ENCODE measurements at regions not wholly inside any gene's neighbourhood (a gene's known extent, or its start where the extent isn't known, plus 50 kb on each side); places are given as distances from the start of the nearest gene placed in this dataset.
"Not testable (repeated sequence)": the region's sequence is repeated elsewhere in the genome, so short reads cannot be mapped to it uniquely, and the experiment has no call there.

DNA sequence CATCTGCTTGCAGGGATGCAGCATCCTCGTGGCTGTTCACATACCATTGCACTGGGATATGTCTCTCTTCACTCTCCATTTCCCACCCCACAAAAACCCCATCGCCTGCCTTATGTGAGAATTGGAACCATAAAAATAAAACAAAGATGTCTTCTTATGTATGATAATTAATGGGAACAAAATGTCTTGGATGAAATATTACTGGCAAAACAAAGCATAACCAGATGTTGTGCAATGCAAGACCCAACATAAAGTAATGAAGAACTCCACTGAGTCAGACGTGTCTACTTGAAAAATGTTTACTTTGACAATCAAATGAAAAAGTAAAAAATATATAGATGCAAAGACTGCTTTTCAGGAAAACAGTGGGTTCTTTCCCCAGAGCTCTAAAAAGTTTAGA is 611.3 kb upstream of the SYT4 start:
- DNase-seq: no peak

DNA sequence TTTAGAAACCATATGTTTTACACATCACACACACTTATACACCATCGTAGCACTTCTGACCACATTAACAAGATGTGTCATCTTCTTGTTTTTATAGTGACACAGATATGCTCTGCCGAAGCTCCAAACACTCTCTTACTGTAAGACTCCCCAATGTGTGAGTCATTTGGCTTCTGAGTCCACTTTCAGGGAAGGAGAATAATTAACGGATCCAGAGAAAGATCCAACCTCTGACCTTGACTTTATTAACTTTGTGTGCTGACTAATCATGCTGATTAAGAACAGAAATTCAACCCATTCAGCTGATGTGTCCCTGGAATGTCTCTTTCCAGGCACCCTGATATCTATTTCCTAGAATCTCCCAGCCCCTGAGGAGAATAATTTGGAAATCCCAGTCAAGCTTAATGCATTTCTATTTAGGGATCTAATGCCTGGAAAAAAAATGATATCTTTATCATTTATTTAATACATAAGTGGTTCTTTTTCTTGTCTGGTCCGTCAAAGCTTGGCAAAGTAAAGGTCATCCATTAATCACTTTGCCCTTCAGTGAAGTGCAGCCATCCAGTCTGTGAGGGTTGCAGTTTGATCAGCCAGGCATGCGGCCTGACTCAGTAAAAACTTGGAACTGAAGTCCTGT is 615.8 kb upstream of the SYT4 start:
- DNase-seq: no peak

DNA sequence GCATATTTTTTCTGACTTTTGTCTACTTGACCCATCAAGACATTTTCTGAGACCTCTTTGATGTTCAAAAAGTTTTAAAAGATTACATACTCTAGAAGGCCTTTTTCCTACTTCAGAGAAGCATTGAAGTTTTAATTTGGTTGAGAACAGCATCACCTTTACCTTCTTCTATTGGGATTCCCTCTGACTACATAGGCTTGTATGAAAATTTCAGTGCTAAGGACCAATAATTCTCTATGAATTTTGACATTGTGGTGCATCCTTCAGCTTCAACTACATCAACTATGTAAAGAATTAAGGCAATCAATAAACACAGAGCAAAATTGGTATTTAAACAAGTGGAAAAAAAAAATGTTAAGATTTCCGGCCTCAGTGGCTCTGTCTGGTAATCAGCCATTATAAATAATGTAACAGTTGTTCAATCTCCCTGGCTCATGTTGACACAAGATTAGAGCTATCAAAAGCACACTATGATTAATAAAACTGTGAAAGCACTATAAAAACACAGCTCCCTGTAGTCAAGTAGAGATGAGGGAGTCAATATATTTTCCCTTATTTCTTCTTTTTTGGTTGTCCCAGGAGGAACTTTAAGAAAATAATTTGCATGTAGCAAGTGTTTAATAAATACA is 627.0 kb upstream of the SYT4 start:
- DNase-seq: no peak

DNA sequence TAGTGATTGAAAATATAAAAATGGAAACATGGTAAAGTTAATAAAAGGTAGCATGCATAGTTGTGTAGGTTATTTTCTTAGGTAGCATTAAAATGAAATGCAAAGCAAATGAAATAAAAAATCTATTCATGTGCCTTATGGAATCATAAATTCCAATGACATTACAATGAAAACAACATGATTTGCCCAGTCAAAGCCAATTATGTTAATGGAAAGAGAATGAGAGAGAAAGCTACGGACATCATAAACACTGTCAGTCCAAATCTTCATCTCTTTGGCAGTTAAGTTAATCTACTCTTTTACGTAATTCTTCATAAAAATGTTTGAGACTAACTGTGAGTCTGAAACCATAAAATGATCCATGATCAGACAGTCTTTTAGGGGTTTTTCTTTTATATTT is 636.7 kb upstream of the SYT4 start:
- no peak for DNase-seq

DNA sequence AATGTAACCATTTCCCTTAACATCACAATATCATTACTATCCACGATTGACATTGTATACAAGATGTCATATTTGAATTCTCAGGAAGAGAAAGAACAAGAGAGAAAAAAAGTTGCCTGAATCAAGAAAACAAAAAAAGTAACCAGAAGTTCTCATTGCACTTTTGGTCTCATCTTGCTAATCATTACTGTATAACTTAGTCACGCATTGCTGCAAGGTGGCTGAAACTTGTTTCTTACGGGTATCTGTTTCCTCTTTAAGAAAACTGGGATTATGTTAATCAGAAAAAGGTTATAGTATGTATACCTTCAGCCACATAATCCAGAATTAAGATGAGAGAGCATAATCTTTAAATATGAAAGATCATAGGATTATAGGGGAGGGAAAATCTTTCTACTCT is 639.7 kb upstream of the SYT4 start:
- no peak for DNase-seq

DNA sequence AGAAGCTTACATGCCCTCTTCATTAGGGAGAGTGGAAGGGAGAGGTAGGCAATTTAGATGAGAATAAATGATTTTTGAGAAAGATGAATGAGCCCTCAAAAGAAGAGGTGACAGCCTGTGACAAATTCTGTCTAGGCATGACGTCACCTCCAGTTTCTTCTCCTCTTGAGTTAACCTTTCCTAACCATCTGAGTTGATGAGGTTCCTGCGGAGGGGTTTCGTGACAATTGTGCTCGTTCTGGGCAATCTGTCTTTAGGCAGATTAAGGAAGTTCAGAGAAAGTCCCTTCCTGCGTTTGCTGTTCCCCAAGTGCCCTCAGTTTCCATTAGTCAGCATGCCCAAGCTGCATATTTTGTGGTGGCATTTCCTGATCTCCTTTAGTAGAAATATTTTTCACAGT is 640.2 kb upstream of the SYT4 start:
- no peak for DNase-seq

DNA sequence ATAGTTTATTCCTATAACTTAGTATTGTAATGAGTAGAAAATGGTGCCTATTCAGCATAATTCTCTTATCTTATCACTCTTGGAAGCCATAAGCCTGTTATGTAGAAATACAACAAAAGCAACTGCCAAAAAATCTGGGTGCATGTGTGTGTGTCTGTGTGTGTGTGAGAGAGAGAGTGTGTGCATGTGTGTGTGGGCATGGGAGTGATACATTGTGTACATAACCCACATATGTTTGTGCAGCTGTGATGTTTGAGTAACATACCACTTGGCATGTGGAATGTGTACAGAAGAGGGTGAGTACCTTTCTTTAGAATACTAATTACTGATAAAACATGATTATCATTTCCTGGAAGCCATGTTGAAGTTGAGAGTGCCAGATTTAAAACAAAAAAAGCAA is 642.3 kb upstream of the SYT4 start:
- DNase-seq: no peak

DNA sequence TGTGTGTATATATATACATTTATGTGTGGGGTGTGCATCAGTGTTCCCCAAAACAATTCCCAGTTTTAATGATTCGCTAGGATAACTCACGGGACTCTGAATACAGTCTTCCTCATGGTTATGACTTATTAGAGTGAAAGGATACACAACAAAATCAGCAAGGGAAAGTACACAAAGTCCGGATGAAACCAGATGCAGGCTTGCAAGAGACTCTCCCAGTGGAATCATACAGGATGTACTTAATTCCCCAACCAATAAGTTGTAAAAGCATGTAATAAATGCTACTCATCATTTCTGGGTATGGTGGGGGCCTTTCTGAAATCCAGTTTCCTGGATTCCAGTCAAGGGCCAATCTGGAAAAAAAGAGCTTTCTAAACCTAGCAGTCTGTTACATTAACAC is 654.1 kb upstream of the SYT4 start:
- DNase-seq: no peak

DNA sequence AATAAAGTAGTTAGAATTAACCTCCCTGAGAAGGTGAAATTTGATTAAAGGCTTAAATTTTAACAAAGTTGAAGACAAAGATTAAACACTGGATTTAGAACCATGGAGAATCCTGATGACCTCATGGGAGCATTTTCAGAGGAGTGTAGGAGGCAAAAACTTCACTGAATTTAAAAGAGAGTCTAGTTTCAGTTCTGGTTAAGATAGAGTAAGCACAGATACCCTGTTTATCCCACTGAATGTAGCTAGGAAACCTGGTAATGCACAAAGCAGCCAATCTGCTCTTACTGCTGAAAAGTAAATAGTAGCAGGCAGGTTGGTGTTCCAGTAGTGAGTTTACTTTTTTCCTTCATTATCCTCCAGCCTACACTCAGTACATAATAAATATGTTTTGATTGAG is 654.9 kb upstream of the SYT4 start:
- no peak for DNase-seq

DNA sequence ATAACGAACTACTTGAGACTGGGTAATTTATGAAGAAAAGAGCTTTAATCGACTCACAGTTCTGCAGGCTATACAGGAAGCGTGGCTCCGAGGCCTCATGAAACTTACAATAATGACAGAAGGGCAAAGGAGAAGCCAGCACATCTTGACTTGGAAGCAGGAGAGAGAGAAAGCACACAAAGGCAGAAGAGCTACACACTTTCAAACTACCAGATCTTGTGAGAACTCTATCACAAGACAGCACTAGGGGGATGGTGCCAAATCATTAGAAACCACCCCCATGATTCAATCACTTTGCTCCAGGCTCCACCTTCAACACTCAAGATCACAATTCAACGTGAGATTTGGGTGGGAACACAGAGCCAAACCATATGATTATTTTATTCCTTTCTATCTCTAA is 655.9 kb upstream of the SYT4 start:
- no peak for DNase-seq

DNA sequence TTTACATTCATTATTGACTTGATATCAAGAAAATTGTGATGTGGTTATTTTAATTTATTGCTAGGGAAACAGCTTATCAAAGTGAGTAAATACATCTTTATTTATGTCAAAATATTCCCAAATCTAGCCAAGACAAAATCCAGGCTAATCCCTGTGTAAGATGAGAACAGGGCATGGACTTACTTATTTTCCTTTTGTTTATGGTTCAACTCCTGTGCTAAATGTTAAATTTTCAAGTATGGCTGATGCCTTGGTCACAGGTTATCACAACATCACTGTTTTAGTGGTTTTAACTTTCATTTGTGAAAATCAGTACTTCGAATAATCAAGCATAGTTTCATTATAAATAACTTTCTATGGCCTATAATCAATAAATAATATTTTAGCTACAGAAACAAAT is 657.0 kb upstream of the SYT4 start:
- no peak for DNase-seq

DNA sequence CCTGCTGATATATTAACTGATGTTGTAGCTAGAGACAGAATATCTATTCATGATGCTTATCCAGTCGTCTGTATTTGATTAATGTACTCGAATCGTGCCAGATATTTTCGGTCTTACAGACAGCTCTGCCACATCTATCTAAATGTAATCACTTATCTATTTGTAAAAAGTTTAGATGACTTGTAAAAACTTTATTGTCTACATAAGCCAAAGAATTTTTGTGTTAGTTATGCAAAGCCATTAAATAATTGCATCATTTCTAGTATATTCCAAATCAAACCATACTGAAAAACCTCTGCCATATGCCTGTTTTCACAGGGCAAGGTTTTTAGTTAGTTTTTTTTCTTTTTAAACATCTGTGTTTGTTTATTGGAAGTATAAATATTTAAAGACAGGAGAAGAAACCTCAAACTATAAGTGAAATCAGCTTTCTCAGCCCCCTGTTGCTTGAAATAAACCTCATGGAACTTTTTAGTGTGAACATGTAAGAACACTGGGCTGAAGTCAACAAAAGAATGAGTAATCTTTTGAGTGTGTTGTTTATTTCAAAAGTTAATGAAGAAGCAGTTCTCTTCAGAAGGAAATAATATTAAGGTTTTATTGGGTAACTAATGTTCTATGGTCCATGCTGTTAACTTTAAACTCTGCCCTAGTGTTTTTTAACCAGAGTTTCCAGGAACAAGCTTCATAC is 657.6 kb upstream of the SYT4 start:
- no peak for DNase-seq

DNA sequence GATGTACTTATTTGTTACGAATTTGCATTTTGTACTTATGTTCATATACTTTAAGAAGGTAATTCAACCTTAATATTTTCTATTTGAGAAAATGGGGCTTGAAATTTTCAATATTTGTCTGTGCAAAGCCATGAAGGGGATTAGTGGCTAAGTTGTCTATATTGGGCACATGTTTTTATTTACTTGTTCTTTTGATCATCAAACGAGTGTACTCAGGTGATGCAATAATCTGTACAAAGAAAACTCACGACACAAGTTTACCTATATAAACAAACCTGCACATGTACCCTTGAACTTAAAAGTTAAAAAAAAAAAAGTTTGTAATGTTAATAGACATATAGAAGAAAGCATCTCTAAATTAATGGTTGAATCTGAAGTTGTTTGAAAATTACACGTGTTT is 658.9 kb upstream of the SYT4 start:
- no peak for DNase-seq

DNA sequence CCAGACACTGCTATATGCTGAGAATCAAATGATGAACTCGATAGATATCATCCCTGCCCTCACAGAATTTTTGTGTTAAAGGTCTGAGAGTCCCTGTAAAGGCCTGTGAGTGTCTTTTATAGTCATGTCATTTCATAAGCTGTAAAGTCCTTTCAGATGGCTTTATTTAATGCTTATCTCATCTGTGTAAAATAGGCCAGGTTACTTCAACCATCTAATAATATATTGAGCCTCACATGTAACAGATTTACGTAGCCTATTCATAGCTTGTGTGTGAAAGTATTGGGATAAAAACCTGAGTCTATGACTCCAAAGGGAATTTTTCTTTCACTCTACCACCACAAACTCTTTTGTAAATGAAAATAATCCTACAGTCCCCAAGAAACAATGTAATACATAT is 672.0 kb upstream of the SYT4 start:
- no peak for DNase-seq

DNA sequence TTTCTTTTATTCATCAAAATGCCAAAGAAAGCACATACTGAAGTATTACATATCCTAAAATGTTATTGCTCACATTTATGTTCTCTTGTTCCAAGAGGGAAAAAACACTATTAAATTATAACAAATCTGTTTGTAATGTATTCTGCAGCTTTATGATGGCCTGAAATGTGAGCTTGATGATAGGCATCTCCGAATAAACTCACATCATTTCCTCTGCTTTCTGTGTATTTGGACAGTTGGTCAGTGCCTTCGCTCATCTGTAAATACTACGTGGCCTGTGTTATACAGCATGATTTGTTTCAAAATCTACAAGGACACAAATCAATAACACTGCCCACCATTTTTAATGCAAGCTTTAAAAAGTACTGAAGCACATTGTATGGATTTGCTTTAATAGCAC is 672.8 kb upstream of the SYT4 start:
- no peak for DNase-seq

DNA sequence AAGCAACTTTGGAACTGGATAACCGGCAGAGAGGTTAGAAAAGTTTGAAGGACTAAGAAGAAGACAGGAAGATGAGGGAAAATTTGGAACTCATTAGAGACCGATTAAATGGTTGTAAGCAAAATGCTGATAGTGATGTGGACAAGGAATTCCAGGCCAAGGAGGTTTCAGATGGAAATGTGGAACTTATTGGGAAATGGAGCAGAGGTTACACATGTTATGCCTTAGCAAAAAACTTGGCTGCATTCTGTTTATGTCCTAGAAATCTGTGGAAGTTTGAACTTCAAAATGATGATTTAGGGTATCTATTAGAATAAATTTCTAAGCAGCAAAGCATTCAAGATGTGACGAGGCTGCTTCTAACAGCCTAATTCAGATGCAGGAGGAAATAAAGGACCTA is 675.1 kb upstream of the SYT4 start:
- DNase-seq: no peak

DNA sequence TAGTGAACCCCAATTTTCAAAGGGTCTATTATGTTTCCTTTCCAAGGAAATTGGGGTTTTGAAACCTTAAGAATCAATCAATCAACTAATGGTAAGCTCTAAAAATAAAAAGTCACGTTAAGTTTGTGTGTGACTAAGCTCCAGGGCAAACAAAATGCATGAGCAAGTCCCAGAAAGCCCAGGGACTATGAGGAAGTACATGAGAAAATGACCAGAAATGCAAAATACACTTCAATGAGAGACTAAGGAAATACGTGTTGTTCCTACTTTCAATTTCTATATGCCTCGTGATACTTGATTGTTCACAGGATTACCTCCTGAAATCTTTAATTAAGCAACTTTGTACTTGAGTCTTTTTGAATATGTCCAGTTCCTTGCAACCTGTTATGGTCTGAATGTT is 684.4 kb upstream of the SYT4 start:
- DNase-seq: no peak

DNA sequence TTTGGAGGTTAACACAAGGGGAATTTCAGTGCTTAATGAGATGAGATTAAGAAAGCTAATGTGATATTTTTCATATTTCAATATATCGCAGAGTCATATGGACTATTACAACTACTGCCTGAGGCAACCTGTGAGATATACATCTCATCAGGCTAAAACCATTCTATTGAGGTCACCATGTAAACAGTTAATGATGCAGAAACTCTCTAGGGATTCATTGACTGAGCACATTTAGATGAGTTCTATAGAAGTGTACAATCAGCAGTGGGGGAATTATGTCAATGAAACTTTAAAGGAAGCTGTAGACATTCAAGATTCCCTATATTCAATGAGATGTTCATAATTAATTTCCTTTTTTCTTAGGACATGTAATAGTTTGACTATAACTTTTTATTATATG is 687.4 kb upstream of the SYT4 start:
- DNase-seq: no peak

DNA sequence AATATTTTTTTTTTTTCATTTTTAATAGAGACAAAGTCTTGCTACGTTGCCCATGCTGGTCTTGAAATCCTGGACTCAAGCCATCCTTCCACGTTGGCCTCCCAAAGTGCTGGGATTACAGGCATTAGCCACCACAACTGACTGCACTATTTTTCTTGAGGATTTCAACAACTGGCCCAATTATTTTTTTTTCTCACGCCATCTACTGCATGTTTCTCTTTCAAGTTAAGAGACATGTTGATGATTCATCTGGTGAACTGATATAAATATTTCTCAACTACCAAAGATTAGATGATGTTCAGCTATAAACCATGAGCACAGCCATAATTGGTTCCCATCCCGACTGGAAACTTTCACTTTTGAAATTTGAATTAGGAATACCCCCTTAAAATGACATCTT is 688.4 kb upstream of the SYT4 start:
- no peak for DNase-seq

DNA sequence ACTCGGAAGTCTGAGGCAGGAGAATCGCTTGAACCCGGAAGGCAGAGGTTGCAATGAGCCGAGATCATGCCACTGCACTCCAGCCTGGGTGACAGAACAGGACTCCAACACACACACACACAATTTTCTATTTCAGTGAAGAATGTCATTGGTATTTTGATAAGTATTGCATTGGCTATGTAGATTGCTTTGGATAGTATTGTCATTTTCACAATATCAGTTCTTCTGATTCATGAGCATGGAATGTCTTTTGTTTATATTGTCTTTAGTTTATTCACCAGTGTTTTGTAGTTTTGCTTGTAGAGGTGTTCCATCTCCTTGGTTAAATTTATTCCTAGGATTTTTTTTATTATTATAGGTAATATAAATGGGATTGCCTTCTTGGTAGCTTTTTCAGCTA is 693.4 kb upstream of the SYT4 start:
- DNase-seq: no peak

DNA sequence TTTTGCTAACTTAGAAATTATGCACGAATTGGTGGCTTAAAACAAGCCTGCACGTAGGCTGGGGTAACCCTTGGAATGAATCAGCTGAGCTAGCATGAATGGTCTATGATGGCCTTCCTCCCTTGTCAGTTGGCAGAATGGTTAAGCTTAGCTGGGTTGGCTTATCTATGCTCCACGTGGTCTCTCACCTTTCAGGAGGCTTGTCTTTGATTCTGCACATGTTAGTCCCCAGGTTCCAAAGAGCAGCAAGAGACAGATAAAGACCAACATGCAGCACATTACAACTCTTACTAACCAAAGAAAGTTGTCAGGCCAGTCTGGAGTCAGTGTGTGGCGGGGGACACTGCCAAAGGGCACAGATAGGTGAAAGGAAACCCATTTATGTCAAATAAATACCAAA is 700.9 kb upstream of the SYT4 start:
- DNase-seq: no peak

DNA sequence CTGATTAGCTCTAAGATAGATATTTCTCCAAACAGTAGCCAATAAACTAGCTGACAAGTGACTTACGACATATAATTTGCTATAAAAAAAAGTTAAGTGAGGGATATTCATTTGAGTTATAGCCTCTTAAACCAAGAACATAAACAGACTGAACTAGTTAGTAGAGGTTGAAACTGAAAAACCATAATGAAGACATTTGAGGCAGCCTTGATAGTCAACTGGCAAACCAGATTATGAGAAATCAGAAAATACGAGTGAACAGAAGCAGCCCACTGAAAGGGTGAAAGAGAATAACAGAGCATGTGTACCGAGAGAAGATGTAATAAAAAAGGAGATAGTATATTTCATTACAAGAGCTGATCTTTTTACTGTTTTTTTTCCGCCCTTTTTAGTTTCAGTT is 698.1 kb upstream of the SETBP1 start:
- no peak for DNase-seq

DNA sequence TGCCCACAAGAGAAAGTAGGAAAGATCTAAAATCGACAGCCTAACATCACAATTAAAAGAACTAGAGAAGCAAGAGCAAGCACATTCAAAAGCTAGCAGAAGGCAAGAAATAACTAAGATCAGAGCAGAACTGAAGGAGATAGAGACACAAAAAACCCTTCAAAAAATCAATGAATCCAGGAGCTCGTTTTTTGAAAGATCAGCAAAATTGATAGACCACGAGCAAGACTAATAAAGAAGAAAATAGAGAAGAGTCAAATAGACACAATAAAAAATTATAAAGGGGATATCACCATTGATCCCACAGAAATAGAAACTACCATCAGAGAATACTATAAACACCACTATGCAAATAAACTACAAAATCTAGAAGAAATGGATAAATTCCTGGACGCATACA is 693.6 kb upstream of the SETBP1 start:
- DNase-seq: not testable (repeated sequence)

DNA sequence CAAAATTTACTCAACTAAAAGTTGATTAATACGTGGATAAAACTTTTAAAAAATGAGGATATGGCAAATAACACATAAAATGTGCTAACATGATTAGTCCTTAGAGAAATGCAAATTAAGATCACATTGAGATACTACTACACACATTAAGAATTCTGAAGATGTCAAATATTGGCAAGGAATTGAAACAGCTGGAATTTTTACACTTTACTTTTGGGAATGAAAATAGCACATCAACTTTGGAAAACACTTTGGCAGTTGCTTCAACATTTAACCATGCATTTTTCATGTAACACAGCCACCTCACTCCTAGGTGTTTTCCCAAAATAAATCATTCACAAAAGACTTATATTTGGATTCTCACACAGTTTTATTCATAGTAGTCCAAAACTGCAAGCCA is 687.9 kb upstream of the SETBP1 start:
- DNase-seq: no peak

DNA sequence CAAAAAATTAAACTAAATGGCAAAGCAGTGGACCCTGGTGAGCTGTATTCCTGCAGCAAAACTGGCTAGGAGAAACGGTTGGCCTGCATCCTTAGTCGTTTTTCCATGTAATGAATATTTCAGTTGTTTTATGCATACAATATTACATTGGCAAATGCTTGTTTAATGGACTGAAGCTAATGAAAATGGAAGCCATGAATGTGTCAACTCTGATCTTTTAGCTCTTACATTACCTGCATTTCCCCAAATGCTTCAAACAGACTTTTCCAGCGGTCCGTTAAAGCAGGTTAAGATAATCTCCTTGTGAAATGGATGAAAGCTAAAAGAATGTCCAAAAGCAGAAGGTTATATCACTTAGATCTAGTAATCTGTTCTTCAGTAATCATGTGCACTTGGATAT is 686.3 kb upstream of the SETBP1 start:
- DNase-seq: no peak

Data from GDM1 (cell line).